GM12878 (cell line): ENCODE measurements at regions not wholly inside any gene's neighbourhood (a gene's known extent, or its start where the extent isn't known, plus 50 kb on each side); places are given as distances from the start of the nearest gene placed in this dataset.
A peak's percentile ranks its signal among the peaks of the same experiment; 100 is the strongest.

ENCODE experiments used
- ATAC-seq: fragments of 200-7000 bp; cut with Tn5 transposase; 3 replicates; pipeline ENCODE4 v1.9.1; 2020; ENCODE audit warnings: mild to moderate bottlenecking, moderate library complexity
- BruUV-seq: library from RNA; stranded (reverse); fragments of 400-500 nt; replicated peaks from 2 replicates; lab custom pipeline; 2021; lab: Mats Ljungman, UMichigan
- CTCF ChIA-PET: fragments of 300-600 bp; sonication (Branson Sonifier 250); formaldehyde crosslinking; extraction: SDS; loops from one replicate; lab custom pipeline; 2021; ENCODE audit warnings: inconsistent platforms; lab: Yijun Ruan, JAX
- POLR2A ChIA-PET: fragments of 350-600 bp; formaldehyde crosslinking; extraction: SDS; loops from one replicate; lab custom pipeline; 2021; ENCODE audit warnings: inconsistent platforms; lab: Charles Lee
- RAD21 ChIA-PET: fragments of 300-600 bp; sonication (Branson Sonifier 250); formaldehyde crosslinking; loops from one replicate; lab custom pipeline; 2023; ENCODE audit warnings: antibody characterized with exemption; ENCODE audit not compliant: unreplicated experiment; lab: Charles Lee
- SMC1A ChIA-PET: fragments of 300-600 bp; sonication (Branson Sonifier 250); formaldehyde crosslinking; loops from one replicate; lab custom pipeline; 2023; ENCODE audit not compliant: unreplicated experiment, uncharacterized antibody; lab: Charles Lee
- DNase-seq: peaks from one replicate; pipeline ENCODE4 v3.0.0-alpha.2; 2011; ENCODE audit warnings: low read depth, low spot score
- FAIRE-seq: peaks from 3 replicates; lab custom pipeline; 2011; peaks lifted over from hg19 to GRCh38; lab: Jason Lieb, UNC
- H2AFZ ChIP-seq: 2 replicates; pipeline ENCODE4 v1.6.0; 2011; ENCODE audit warnings: low read depth, low read length, control low read depth; ENCODE audit not compliant: control insufficient read depth
- H3K27ac ChIP-seq: 2 replicates; pipeline ENCODE4 v1.5.1; 2011; ENCODE audit warnings: control low read depth; ENCODE audit not compliant: control insufficient read depth, insufficient read depth
- H3K27me3 ChIP-seq, 2 experiments: replicated peaks in 1 of 2; 2 replicates each; pipeline versions ENCODE4 v1.6.0 to v1.6.1; 2011; ENCODE audit warnings: low read length in 1 of 2; ENCODE audit not compliant: control insufficient read depth in 2 of 2, insufficient read depth in 2 of 2
- H3K36me3 ChIP-seq, 2 experiments: 2 replicates each; pipeline ENCODE4 v1.5.1; 2011; ENCODE audit warnings: low read length in 1 of 2; ENCODE audit not compliant: control insufficient read depth in 2 of 2, insufficient read depth in 2 of 2
- H3K4me1 ChIP-seq: 2 replicates; pipeline ENCODE4 v1.6.1; 2011; ENCODE audit warnings: mild to moderate bottlenecking, low read length, moderate library complexity, mixed read lengths; ENCODE audit not compliant: control insufficient read depth, insufficient read depth
- H3K4me2 ChIP-seq: 2 replicates; pipeline ENCODE4 v1.6.0; 2011; ENCODE audit warnings: control low read depth; ENCODE audit not compliant: control insufficient read depth, insufficient read depth
- H3K4me3 ChIP-seq: fragments of 200-600 bp; sonication (generic); 2 replicates; pipeline ENCODE4 v1.5.1; 2016
- H3K79me2 ChIP-seq: 2 replicates; pipeline ENCODE4 v1.6.0; 2011; ENCODE audit warnings: low read length; ENCODE audit not compliant: control insufficient read depth, insufficient read depth
- H3K9ac ChIP-seq: 2 replicates; pipeline ENCODE4 v1.8.0; 2011; ENCODE audit warnings: low read length, control low read depth, mixed read lengths; ENCODE audit not compliant: control insufficient read depth, insufficient read depth
- H3K9me3 ChIP-seq: replicated peaks from 3 replicates; pipeline ENCODE4 v1.5.1; 2011; ENCODE audit warnings: mild to moderate bottlenecking, low read length; ENCODE audit not compliant: control insufficient read depth, insufficient read depth
- H4K20me1 ChIP-seq: 2 replicates; pipeline ENCODE4 v1.6.0; 2011; ENCODE audit not compliant: control insufficient read depth, insufficient read depth
- BACH1 ChIP-seq: fragments of 450-650 bp; IDR thresholded peaks from 2 replicates; pipeline ENCODE4 v1.6.1; 2017; ENCODE audit warnings: mild to moderate bottlenecking, borderline replicate concordance
- BRCA1 ChIP-seq: IDR thresholded peaks from 2 replicates; pipeline ENCODE4 v1.6.1; 2011; ENCODE audit warnings: low read depth, low read length, improper control_type of control experiment
- CBX3 ChIP-seq: fragments of 200-600 bp; sonication (generic); IDR thresholded peaks from 2 replicates; pipeline ENCODE4 v1.6.1; 2016; ENCODE audit warnings: low read depth, borderline replicate concordance
- CEBPB ChIP-seq, 2 experiments: fragments of 150-350 bp in 1 of 2; IDR thresholded peaks; 2 replicates each; pipeline ENCODE4 v1.6.1; 2012 to 2014; ENCODE audit warnings: low read depth in 2 of 2, low read length in 2 of 2, borderline replicate concordance in 1 of 2, inconsistent platforms in 1 of 2
- CHD4 ChIP-seq: fragments of 200-600 bp; sonication (generic); IDR thresholded peaks from 2 replicates; pipeline ENCODE4 v1.6.1; 2016; ENCODE audit warnings: mild to moderate bottlenecking
- DPF2 ChIP-seq: fragments of 450-650 bp; IDR thresholded peaks from 2 replicates; pipeline ENCODE4 v1.6.1; 2017; ENCODE audit warnings: mild to moderate bottlenecking
- EGR1 ChIP-seq, 2 experiments: IDR thresholded peaks; 1 replicate in 1 of 2; 2 replicates in 1 of 2; pipeline ENCODE4 v1.6.1; 2011 to 2012; ENCODE audit warnings: low read depth in 2 of 2, low read length in 2 of 2, borderline replicate concordance in 1 of 2, mild to moderate bottlenecking in 1 of 2, moderate library complexity in 1 of 2
- ESRRA ChIP-seq: IDR thresholded peaks from 2 replicates; pipeline ENCODE4 v1.6.1; 2012; ENCODE audit warnings: mild to moderate bottlenecking, low read length, improper control_type of control experiment
- IKZF1 ChIP-seq: fragments of 450-650 bp; conservative IDR thresholded peaks from 2 replicates; pipeline ENCODE4 v1.6.1; 2017; ENCODE audit warnings: antibody characterized with exemption, mild to moderate bottlenecking
- IRF4 ChIP-seq: IDR thresholded peaks from 2 replicates; pipeline ENCODE4 v1.6.1; 2011; ENCODE audit warnings: low read depth, low read length
- KLF5 ChIP-seq: fragments of 450-650 bp; IDR thresholded peaks from 2 replicates; pipeline ENCODE4 v1.6.1; 2014; ENCODE audit warnings: mild to moderate bottlenecking; ENCODE audit not compliant: partially characterized antibody
- NFYA ChIP-seq: IDR thresholded peaks from 2 replicates; pipeline ENCODE4 v1.6.1; 2011; ENCODE audit warnings: low read depth, mild to moderate bottlenecking, low read length, improper control_type of control experiment, borderline replicate concordance
- NFYB ChIP-seq: IDR thresholded peaks from 2 replicates; pipeline ENCODE4 v1.6.1; 2011; ENCODE audit warnings: low read depth, mild to moderate bottlenecking, low read length, improper control_type of control experiment, moderate library complexity; ENCODE audit not compliant: insufficient read depth
- NR2F1 ChIP-seq: fragments of 450-650 bp; conservative IDR thresholded peaks from 2 replicates; pipeline ENCODE4 v1.6.1; 2017; ENCODE audit warnings: mild to moderate bottlenecking
- PAX5 ChIP-seq: IDR thresholded peaks from 2 replicates; pipeline ENCODE4 v1.6.1; 2011; ENCODE audit warnings: low read depth, low read length, borderline replicate concordance
- STAT3 ChIP-seq: IDR thresholded peaks from 2 replicates; pipeline ENCODE4 v1.6.1; 2011; ENCODE audit warnings: low read depth, low read length, improper control_type of control experiment
- TAF1 ChIP-seq: IDR thresholded peaks from 2 replicates; pipeline ENCODE4 v1.6.1; 2011; ENCODE audit warnings: mild to moderate bottlenecking, low read depth, low read length, borderline replicate concordance
- ZBED1 ChIP-seq: IDR thresholded peaks from 2 replicates; pipeline ENCODE4 v1.6.1; 2016; ENCODE audit warnings: borderline replicate concordance
- WGBS: methylation state at CpG from one replicate; pipeline ENCODE4 v1.1.6; 2016; ENCODE audit warnings: low lambda C conversion rate; ENCODE audit not compliant: insufficient replicate concordance, insufficient coverage; ENCODE audit errors: missing lambda C conversion rate; 5-methylcytosine and 5-hydroxymethylcytosine counted together
- in situ Hi-C: fragments of 300-500 bp; cut with MboI; formaldehyde crosslinking; loops from 9 replicates; pipeline ENCODE4 v1.14.3; 2018; ENCODE audit warnings: mixed read lengths
- intact Hi-C: fragments of 100-400 bp; cut with micrococcal nuclease; formaldehyde crosslinking; loops from one replicate; pipeline ENCODE4 v1.14.2; 2022; ENCODE audit not compliant: unreplicated experiment
- TF ChIP-seq, protein P1 (sequence below): IDR thresholded peaks from 2 replicates; pipeline ENCODE4 v1.6.1; 2011; ENCODE audit warnings: low read depth, mild to moderate bottlenecking, low read length, moderate library complexity, borderline replicate concordance; ENCODE audit errors: extremely low read depth

DNA sequence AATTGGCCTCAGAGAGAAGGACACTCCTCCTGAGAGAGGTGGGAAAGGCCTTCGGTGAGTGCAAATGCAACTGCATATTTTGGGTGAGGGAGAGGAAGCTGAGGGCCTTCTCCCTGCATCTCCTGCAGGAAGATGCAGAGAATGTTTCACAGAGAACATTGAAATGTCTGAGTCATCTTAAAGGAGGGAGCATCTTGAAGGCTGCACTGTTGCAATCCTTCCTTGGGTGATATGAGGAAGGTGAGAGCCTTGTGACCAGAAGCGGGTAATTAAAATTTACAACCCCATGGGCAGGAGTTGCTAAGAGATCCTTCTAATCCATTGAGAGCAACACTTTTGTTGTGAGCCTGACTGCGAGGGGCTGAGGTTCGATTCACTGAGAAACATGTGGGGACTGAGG lies 375.7 kb upstream of the MARCKS start:
- no peak for FAIRE-seq
- RAD21 ChIA-PET, result no interaction called here
- CTCF ChIA-PET, result interaction anchor here (1.3 kb wide), 1 partner anchor 13 kb away, joined by 3 read pairs; no protein-coding TSS in a partner anchor

DNA sequence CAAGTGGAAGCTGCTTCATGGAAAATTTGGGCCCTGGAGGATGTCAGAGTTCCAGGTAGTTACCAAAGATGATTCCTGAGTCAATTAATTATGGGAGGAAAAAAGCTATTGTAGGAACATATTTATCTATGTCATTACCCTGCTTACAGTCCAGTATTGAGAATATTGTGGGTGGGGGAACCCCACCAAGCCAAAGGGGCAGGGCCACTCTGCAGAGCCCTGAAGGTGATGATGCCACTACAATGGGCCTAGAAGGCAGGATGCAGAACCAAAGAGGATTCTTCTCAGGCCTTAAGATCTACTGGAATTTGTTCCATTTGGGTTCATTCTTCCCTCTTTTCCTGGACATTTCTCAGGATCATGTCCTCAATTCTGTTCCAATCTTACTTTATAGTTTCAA lies 375.2 kb upstream of the MARCKS start:
- POLR2A ChIA-PET, result no interaction called here
- FAIRE-seq, result no peak

More for the DNA sequence above, 375.7 kb upstream of the MARCKS start:
- Histone ChIP-seq H3K27me3 (no peaks in the 10 kb centered on the region), H3K4me2 (no peak overlapping the region), H4K20me1 (no peaks in the 10 kb centered on the region), H3K36me3 (no peaks in the 10 kb centered on the region), H3K4me1 (no peaks in the 10 kb centered on the region), H2AFZ (no peak overlapping the region), H3K27ac (no peak overlapping the region), H3K9me3 (no peaks in the 10 kb centered on the region), H3K9ac (no peak overlapping the region), H3K79me2 (no peaks in the 10 kb centered on the region), H3K4me3 (no peak overlapping the region)
- ATAC-seq (peak; percentile 27; the same call in 2 of the 3 replicates), DNase-seq (no peak)
- TF ChIP-seq NR2F1 (no peak), BRCA1 (no peak), NFYB (no peak), KLF5 (no peak), NFYA (no peak), STAT3 (no peak), PAX5 (no peak), CEBPB (IDR thresholded peaks at IDR 0.05; ENCODE audit: borderline replicate concordance in 1 of 2, low read depth in 2 of 2, low read length in 2 of 2) (no peak), CHD4 (no peak), CBX3 (no peak), IRF4 (no peak), ZBED1 (no peak), TAF1 (no peak), ESRRA (no peak)
- TF ChIP-seq, protein P1, sequence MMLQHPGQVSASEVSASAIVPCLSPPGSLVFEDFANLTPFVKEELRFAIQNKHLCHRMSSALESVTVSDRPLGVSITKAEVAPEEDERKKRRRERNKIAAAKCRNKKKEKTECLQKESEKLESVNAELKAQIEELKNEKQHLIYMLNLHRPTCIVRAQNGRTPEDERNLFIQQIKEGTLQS, result no peak
- intact Hi-C loops, result no loop called here
- ChIA-PET SMC1A (no interaction called here), POLR2A (interaction anchor here (0.7 kb wide), 1 partner anchor 122 kb away, joined by 3 read pairs; no protein-coding TSS in a partner anchor)
- BruUV-seq, result no TSS peak
- in situ Hi-C loops, result no loop called here
- 97% methylated on average over 4 of the region's 4 CpGs for WGBS

More for the DNA sequence above, 375.2 kb upstream of the MARCKS start:
- Histone ChIP-seq H3K27ac (no peak overlapping the region), H2AFZ (no peak overlapping the region), H4K20me1 (no peaks in the 10 kb centered on the region), H3K4me2 (no peak overlapping the region), H3K36me3 (no peaks in the 10 kb centered on the region), H3K79me2 (no peaks in the 10 kb centered on the region), H3K4me1 (no peaks in the 10 kb centered on the region), H3K4me3 (no peak overlapping the region), H3K9ac (no peak overlapping the region), H3K9me3 (no peaks in the 10 kb centered on the region), H3K27me3 (no peaks in the 10 kb centered on the region)
- no peak for DNase-seq
- ChIA-PET CTCF (interaction anchor here (1.3 kb wide), 1 partner anchor 13 kb away, joined by 3 read pairs; no protein-coding TSS in a partner anchor), SMC1A (interaction anchor here (1.4 kb wide), 1 partner anchor 9 kb away, joined by 3 read pairs; no protein-coding TSS in a partner anchor), RAD21 (interaction anchor here (1.2 kb wide), 1 partner anchor 139 kb away, joined by 4 read pairs; no protein-coding TSS in a partner anchor)
- ATAC-seq, result peak; percentile 93
- intact Hi-C loops, result no loop called here
- in situ Hi-C loops, result no loop called here
- TF ChIP-seq BACH1 (no peak), IKZF1 (peak; percentile 15; the same call in 1 of the 2 replicates), EGR1 (IDR thresholded peaks at IDR 0.05; ENCODE audit: borderline replicate concordance in 1 of 2, low read depth in 2 of 2, low read length in 2 of 2) (peak in 1 of 2 experiments; percentile 26; a peak in 1 of 3 replicates), DPF2 (0 out of 2 replicates have a peak, but pooled peaks have one; percentile 17)
- no TSS peak for BruUV-seq
